ENCODE measurements at regions not wholly inside any gene's neighbourhood (a gene's known extent, or its start where the extent isn't known, plus 50 kb on each side); places are given as distances from the start of the nearest gene placed in this dataset.

GRCh38 chr2:6554466-6554865, 311.2 kb downstream of the CMPK2 start:
- DNase-seq, result no peak

- DNase-seq, result no peak
Measured at GRCh38 chr2:6556755-6557154, 309.0 kb downstream of the CMPK2 start.

GRCh38 chr2:6557737-6558136, 308.0 kb downstream of the CMPK2 start:
- DNase-seq, result no peak

DNA sequence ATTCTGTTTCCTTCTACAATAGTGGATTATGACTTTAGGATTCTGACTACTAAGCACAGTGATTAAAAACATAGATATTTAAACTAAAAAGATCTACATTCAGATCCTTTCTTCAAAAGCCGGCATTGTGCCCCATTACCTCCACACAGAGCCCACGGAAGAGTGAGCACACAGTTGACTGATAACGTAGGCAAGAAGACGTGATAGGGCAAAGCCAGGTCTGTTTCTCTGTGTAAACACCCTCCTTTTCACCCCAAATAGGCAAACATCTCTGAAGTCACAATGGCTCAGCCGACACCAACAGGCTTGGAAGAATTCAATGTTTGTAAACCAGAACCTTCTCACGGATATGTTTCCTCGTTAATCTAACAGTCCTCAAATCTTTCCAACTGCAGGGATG, 302.9 kb downstream of the CMPK2 start:
- DNase-seq, result no peak

DNA sequence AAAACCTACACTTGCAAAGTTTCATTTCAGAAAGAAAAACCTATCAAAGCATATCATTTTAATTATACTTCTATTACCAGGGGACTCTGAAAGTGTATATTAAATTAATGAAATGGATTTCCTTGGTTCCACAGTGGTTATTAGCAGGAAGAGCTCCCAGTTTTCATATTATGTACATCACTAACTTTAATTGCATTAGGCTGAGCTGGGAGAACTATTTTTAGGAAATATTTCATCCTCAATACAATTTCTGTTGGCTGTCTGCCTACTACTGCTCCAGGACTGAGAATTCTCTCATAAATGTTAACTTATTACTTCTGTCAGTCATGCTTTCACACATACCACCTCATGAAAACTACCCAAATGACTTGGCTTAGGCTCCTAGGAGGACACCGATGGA, 301.4 kb downstream of the CMPK2 start:
- DNase-seq, result no peak

DNA sequence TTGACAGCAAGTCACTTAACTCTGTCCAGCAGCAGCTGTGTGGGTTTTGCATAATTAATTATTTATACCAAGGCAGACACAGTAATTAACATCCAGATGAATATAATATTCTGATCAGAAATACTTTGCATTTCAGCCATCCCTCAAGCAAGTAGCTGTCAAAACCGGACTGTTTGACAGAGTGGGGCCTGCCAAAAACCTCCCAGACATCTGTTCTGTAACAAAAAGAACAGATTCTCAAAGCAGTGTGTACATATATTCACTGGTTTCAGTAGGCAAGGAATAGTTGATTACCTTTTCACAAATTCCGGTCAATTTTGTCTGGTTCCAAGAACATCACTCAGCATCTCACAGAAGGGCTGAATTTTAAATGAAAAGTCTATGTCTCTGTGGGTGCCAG, 291.6 kb downstream of the CMPK2 start:
- no peak for DNase-seq

DNA sequence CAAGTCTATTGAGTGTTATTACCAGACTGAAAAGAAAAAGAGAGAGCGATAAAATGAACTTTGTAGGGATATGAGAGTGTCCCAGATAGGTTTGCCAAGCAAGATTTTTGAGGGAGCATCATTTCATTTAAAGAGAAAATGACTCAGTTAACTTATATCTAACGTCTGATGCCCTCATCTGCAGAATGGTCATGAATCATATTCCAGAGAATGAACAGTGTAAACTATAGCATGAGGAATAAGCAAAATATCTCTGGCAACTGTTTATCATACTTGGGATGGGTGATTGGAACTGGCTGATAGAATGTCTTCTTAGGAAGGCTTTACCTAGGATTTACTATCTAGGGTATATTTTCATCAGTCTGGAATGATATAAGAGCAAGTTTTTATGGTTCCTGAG, 289.4 kb downstream of the CMPK2 start:
- DNase-seq, result no peak

- no peak for DNase-seq
Measured at GRCh38 chr2:6577960-6578359, 287.7 kb downstream of the CMPK2 start.

DNA sequence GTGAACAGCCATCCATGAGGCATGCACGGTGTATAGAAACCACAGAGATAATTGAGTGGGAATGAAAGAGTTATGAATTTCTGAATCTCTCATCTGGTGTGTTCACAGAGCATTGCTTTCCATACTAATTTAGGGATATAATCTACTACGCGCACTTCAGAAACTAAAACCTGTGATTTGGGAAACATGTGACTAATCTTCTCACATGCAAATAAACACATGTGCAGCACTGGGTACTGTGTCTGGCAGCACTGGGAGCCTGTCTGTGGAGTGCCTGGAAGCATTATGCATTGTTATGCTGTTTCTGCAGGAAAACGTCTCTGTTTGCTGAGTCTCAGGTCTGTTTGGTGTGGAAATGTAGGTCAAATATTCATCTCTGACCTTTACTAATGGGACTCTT, 287.3 kb downstream of the CMPK2 start:
- DNase-seq, result no peak

GRCh38 chr2:6579281-6579680, 286.4 kb downstream of the CMPK2 start:
- DNase-seq, result no peak

GRCh38 chr2:6580982-6581381, 284.7 kb downstream of the CMPK2 start:
- DNase-seq, result no peak

DNA sequence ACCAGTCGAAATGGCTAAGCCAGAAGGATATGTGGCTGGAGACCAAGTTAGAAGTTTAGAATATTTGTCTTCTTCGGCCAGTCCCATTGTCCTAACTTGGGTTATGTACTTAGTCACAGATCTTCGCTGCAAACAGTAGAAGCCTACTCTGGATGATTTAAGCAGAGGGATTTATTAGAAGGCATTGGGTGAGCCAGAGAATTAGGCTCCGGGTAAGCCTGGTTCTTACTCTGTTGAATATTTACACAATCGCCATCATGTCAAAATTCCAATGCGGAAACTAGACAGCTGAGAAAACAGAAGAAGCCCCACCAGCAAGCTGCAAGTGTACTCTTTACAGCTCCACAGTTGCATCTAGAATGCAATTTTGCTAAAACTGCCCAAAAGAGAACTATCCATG, 276.6 kb downstream of the CMPK2 start:
- DNase-seq, result no peak

GRCh38 chr2:6590442-6590841, 275.3 kb downstream of the CMPK2 start:
- no peak for DNase-seq

DNA sequence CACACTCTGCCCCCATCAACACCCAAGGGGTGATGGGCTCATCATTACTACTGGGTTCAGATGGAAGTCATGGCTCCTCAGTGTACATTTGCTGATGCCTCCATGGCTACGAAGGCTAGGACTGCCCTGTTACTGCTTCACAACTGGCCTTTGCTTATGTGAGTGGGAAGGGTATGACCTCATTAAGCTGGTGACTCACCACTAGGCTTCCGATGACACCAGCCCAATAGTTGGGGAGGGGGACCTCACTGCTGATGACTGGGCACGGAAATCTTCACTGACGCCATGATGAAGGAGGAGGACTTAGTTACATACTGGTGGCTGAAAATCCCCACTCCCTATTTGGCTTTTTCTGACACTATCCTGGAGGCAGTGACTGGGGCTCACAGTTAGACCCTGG, 263.2 kb downstream of the CMPK2 start:
- no peak for DNase-seq

DNA sequence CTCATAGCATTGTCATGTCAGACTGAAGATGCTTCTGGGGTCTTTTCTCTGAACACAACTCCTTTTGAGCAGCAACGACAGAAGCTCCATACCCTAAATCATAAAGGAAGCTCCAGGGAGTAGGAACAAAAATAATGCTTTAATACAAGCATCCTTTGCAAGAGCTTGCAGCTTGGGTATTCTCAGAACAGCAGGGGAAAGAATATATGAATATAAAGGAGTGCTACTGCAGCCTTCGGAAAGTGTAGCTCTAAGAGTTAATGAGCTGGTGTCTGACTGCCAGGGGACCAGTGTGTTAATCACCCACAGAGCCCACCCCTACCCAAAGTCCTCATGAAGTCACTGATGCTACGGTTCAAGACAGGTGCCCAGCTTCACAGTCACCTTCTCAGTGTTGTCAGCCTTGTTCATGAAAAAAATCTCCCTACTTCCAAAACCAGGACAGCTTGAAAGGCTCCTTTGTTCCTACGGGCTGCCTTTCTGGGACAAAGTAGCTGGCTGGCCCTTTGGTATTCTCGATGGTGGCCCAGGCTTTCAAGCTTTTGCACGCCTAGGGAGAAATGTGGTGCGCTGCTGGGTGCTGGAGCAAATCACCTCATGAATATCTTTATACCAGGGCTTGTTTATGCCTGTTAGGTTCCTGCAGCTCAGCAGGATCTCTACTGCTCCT, 259.7 kb downstream of the CMPK2 start:
- no peak for DNase-seq

DNA sequence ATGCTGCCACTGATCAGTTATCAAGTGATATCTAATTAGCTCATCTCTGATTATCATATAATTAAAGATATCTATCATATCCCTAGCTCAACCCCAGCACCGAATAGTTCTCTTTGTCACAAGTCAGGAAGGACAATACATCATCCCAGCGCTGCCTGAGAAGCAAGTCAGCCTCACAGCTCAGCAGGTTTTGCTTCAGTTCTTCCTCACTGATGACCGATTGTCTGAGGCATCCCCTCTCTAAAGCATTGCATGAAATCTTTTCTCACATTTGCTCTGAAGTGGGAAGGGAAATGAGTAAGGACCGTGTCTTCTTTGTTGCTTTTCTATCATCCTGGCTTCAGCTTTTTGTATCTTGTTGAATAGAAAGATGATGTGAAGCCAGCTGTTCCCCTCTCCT, 247.9 kb downstream of the CMPK2 start:
- no peak for DNase-seq

DNA sequence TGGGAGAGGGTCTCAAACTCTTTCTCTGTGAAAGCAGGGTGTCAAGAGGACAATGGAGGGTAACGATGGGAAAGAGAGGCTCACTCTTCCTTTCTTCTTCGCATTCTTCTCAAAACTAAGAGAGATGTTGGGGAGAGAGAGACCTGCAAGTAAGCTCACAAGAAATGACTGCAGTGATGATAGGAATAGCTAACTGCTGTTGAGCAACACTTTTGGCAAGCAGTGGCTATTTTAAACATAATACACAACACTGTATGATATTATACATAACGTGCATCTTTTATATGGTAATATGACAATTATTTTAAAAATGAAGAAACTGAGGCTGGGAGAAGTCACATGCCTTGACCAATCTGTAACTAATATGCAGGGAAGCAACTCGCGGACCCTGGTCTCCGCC, 247.5 kb downstream of the CMPK2 start:
- no peak for DNase-seq

DNA sequence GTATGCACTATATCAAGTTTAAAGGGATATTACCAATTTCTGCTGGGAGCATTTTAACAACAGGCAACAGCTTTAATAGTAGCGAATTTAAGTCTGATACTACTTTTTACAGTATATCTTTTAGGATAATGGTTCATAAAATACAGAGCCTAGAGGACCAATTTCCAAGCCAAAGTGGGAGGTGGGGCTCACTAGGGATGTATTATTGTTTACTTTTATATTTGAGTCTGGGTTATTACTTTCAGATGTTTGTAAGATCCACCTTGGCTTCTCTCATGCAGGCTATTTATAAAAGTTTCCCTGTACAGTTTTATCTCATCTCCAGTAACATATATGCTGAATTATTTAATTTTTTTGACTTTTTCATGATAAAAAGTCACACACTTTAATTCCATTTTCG, 242.0 kb downstream of the CMPK2 start:
- no peak for DNase-seq

DNA sequence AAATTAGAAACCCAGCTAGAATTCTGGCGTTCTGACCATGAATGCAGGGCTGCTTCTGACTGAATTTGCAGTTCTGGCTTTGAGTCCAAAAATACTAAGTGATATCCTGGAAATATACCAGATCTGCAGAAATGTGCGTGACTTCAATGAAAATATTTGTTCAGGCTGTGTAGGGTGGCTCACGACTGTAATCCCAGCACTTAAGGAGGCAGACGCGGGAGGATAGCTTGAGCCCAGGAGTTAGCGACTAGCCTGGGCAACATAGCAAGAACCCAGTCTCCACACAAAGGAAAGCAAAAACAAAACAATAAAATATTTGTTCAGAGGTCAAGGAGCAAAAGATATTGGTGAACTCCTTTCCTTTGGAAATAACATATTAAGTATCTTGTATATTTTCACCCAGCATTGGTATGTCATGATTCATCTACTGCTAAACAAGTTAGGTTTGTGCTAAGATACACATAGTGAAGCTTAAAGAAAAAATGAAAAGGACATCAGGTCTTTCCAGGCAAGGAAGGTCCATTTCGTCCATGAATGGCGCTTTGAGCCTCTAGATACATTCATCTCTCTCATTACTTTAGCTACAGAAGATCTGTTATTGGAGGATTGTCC, 239.2 kb downstream of the CMPK2 start:
- DNase-seq, result no peak

- no peak for DNase-seq
Measured at GRCh38 chr2:6627316-6627715, 238.4 kb downstream of the CMPK2 start.

GRCh38 chr2:6630209-6630608, 235.5 kb downstream of the CMPK2 start:
- no peak for DNase-seq

GRCh38 chr2:6635296-6635695, 230.4 kb downstream of the CMPK2 start:
- no peak for DNase-seq

GRCh38 chr2:6637330-6637729, 228.4 kb downstream of the CMPK2 start:
- no peak for DNase-seq

DNA sequence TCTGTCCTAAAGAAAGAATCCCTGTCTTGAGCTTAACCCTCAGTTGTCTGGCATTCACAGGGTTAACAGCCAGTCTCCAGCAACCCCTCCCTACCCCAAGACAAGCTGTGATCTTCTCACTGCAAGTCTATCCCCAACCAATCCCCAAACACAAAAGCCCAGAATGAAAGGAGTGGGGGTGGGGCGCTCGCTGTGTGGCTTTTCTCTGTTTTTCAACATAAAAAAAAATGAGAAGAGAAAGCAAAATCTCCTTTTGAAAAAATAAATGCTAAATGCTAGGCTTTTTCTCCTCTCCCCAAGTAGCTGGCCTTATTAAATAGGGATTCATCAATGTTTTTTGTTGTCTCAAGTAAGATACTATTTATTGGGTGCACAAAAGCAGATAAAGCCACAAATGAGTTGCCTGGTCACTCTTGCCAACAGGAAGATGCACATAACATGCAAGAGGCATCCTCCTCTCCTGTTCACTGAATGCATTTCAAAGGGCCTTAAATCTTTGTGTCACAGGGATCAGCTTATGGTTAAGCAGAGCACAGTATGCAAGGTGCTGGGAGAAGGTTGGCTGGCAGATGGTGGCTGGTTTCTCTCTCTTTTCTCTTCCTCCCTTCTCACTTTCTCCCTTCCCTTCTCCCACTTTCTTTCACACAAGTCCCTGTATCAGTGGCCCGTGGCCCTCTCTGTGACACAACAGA, 225.6 kb downstream of the CMPK2 start:
- DNase-seq, result no peak

- no peak for DNase-seq
Measured at GRCh38 chr2:6640621-6641015, 225.1 kb downstream of the CMPK2 start.

Measured in stimulated activated naive CD4-positive, alpha-beta T cell (primary cell).